Fibroblast of skin of scalp (primary cell): ENCODE measurements at regions not wholly inside any gene's neighbourhood (a gene's known extent, or its start where the extent isn't known, plus 50 kb on each side); places are given as distances from the start of the nearest gene placed in this dataset.

Source experiments
- DNase-seq: peaks from one replicate; pipeline ENCODE4 v3.0.0-alpha.2; 2013

- DNase-seq = no peak
Observed at GRCh38 chr1:239999170-239999569, 92.5 kb upstream of the FMN2 start.

DNA sequence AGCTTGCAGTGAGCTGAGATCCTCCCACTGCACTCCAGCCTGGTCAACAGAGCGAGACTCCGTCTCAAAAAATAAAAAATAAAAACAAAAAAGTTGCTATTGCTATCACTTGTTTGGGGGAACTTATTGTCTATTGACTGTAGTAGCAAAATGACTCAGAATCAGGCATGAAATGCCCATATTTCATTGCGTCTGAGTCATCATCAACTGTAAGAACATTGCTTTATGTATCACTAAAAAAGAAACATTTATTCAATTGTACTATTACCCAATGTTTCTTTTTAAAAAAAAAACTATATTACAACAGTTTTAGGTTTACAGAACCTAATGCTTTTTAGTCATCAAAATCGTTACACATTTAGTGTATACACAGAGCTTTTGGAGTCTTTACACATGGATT lies 91.0 kb upstream of the FMN2 start:
- DNase-seq = peak; percentile 71

GRCh38 chr1:240001177-240001740 lies 90.4 kb upstream of the FMN2 start:
- no peak for DNase-seq

- peak; percentile 13 for DNase-seq
Observed at GRCh38 chr1:240004086-240004749, 87.5 kb upstream of the FMN2 start.

DNA sequence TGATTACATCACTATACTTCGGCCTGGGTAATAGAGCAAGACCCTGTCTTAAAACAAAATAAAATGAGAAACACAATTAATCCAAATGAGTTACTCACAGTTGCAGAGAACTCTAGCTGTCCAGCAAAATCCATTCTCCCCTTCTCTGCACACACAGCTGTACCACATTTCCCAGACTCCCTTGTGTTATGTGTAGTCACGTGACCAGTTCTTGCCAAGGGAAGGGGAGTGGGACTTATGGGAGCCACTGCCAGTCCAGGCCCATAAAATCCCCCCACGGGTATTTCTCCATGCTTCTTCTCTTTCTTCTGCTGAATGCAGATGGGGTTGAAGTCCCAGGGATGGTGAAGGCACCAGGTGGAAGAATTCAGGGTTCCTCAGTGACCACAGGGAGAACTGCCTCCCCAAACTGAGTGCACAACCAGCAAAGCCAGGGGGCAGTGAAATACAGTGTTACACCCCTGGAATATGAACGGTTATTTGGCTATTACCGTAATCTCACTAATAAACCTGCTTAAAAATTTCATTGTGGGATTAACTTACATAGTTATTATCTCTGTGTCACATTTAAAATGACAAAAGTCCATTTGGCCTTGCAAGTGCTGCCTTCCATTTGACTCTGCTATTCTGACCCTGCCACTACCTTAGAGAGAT lies 85.6 kb upstream of the FMN2 start:
- DNase-seq = no peak

DNA sequence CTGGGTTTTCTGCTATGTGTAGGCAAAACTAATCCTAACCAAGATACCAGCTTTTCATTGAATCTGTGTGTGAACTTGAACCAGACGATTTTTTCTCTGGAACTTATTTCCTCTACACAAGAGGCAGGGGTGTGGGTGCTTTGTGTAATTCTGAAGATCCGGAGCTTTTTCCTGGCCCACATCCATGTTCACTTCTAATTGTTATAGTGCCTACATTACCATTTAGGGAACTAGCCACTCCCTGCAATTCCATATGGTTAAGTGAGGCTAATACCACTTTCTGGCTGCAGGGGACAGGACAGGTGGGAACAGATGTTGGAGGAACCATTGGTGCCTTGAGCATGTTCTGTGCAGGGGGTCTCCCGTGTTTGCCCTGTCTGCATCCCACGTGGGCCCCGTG lies 83.4 kb upstream of the FMN2 start:
- DNase-seq = no peak

DNA sequence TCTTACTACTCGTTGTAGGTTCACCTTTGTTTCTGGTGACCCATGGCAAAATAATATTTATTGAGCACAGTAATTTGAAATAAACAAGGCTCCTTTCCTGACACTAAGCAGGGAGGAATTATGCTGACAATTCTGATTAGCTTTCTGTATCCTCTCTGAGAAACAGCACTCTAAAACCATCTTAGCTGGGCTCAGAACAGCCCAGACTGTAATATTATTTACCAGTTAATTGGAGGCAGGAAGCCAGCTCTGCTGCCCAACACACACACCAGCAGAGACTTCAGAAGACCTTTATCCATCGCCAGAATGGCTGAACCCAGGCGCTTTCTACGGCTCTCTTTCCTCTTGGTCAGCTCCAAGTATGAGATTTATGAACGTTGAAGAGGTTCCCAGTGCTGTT lies 77.6 kb upstream of the FMN2 start:
- DNase-seq = no peak

- no peak for DNase-seq
Observed at GRCh38 chr1:240018617-240019016, 73.1 kb upstream of the FMN2 start.

DNA sequence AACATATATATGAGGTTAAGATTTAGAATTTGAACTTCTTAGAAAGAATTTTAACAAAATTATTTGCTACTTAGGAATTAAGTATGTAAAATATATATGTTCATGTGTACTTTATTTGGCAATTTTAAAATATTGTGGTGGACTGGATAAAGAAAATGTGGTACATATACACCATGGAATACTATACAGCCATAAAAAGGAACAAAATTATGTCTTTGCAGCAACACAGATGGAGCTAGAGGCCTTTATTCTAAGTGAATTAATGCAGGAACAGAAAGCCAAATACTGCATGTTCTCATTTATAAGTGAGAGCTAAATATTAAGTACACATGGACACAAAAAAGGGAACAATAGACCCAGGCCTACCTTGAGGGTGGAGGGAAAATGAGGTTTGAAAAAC lies 72.2 kb upstream of the FMN2 start:
- no peak for DNase-seq

DNA sequence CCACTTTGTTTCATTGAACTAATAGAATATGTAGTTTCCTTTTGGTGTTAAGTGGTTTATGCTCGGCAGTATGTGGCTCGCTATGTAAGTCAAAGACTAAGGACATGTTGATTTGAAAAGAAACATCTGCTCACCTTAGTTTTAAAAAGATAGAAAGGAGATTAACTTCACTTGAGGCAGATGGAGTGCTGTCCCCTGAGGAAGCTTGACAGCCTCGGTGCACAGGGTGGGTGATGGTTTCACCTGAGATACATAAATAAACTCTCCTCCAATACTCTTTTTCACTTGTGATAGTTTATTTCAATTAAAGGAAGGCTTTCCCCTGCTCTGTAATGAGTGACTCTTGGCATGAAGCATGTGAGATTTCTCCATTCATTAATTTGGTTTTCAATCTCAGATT lies 70.8 kb upstream of the FMN2 start:
- DNase-seq = no peak

- no peak for DNase-seq
Observed at GRCh38 chr1:240021709-240022108, 70.0 kb upstream of the FMN2 start.

DNA sequence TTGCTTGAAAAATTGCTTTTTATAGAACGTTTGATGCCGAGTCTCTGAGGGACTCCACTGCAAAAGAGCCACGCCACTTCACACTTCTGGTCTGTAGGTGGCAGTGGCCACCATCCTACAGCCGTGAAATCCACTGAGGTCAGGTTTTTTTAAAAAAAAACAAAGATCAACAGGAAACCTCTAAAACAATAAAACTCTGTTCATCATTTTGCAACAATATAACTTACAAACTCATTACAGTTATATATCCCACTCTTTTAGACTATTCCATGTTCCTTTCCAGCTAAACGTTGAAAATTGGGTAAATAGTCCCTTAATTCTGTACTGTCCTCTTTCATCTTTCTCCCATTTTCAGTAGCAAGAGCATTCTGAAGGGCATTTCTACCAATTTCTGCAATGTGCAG lies 64.6 kb upstream of the FMN2 start:
- DNase-seq = peak; percentile 66

DNA sequence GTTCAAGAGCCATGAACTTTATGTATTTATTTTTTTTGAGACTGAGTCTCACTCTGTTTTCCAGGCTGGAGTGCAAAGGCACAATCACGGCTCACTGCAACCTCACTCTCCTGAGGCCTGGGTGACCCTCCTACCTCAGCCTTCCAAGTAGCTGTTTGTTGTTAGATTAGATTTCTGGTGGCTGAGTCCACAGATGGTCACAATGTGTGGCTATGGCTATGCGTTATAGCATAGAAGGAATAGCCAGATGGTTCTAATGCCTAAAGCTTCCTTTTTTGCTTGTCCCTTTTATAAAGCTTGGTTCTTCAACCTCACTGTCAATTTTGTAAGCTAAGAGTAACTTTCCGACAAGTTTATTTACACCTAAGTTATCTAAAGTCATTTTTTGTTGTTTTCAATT lies 62.3 kb upstream of the FMN2 start:
- peak; percentile 15 for DNase-seq

- DNase-seq = peak; percentile 71
Observed at GRCh38 chr1:240030236-240030635, 61.4 kb upstream of the FMN2 start.

DNA sequence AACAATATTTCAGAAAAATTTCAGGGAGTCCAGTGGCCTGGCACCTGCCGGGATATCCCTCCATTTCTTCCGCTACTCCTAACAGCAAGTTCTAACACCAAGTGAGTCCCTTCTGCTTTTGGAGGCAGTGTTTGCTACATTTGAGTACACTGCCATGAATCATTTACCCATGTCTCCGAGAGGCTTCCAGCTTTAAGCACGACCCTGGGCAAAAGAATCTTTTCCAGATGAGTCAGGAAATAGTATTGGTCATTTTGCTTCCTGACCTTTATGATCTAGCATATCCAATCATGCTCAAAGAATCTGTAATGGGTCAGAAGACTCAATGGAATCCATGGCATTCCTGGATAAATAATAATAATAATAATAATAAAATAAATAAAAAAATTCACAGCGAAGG lies 60.7 kb upstream of the FMN2 start:
- peak; percentile 95 for DNase-seq

- no peak for DNase-seq
Observed at GRCh38 chr1:240031414-240031813, 60.3 kb upstream of the FMN2 start.

- no peak for DNase-seq
Observed at GRCh38 chr1:240033406-240033805, 58.3 kb upstream of the FMN2 start.

- DNase-seq = no peak
Observed at GRCh38 chr1:240036526-240036925, 55.2 kb upstream of the FMN2 start.
